PC-3 (cell line): ENCODE measurements at regions not wholly inside any gene's neighbourhood (a gene's known extent, or its start where the extent isn't known, plus 50 kb on each side); places are given as distances from the start of the nearest gene placed in this dataset.

Source experiments
- ATAC-seq: fragments of 200-7000 bp; cut with Tn5 transposase; 2 replicates; pipeline ENCODE4 v1.9.1; 2020; ENCODE audit warnings: mild to moderate bottlenecking, moderate library complexity
- BruUV-seq: library from RNA; stranded (reverse); fragments of 400-500 nt; replicated peaks from 2 replicates; lab custom pipeline; 2021; lab: Mats Ljungman, UMichigan
- CTCF ChIA-PET: fragments of 300-600 bp; sonication (Branson Sonifier 250); formaldehyde crosslinking; loops from one replicate; lab custom pipeline; 2022; ENCODE audit warnings: antibody characterized with exemption; lab: Charles Lee
- POLR2A ChIA-PET: fragments of 300-600 bp; sonication (Branson Sonifier 250); formaldehyde crosslinking; loops from one replicate; lab custom pipeline; 2022; ENCODE audit warnings: antibody characterized with exemption; ENCODE audit not compliant: unreplicated experiment; lab: Charles Lee
- DNase-seq: peaks from one replicate; pipeline ENCODE4 v3.0.0-alpha.2; 2015
- H2AFZ ChIP-seq: fragments of 300-600 bp; sonication (generic); 2 replicates; pipeline ENCODE4 v1.6.0; 2016; ENCODE audit warnings: antibody characterized with exemption, low read length
- H3F3A ChIP-seq: fragments of 300-600 bp; sonication (generic); one replicate; pipeline ENCODE4 v1.6.0; 2017; ENCODE audit warnings: antibody characterized with exemption, low read length, control low read depth, mild to moderate bottlenecking; ENCODE audit not compliant: unreplicated experiment
- H3K27ac ChIP-seq: fragments of 300-600 bp; sonication (generic); 2 replicates; pipeline ENCODE4 v1.5.1; 2016; ENCODE audit warnings: mild to moderate bottlenecking, low read length
- H3K27me3 ChIP-seq: fragments of 300-600 bp; sonication (generic); 2 replicates; pipeline ENCODE4 v1.6.1; 2016; ENCODE audit warnings: low read length, mixed read lengths
- H3K36me3 ChIP-seq: fragments of 300-600 bp; sonication (generic); 2 replicates; pipeline ENCODE4 v1.6.1; 2016; ENCODE audit warnings: low read depth, mixed run types, low read length, mixed read lengths
- H3K4me1 ChIP-seq: fragments of 300-600 bp; sonication (generic); 2 replicates; pipeline ENCODE4 v1.5.1; 2016; ENCODE audit warnings: low read length; ENCODE audit not compliant: insufficient read depth
- H3K4me2 ChIP-seq: fragments of 300-600 bp; sonication (generic); 2 replicates; pipeline ENCODE4 v1.6.0; 2016; ENCODE audit warnings: low read length
- H3K4me3 ChIP-seq: fragments of 300-600 bp; sonication (generic); 2 replicates; pipeline ENCODE4 v1.5.1; 2016; ENCODE audit warnings: mild to moderate bottlenecking, low read length, mixed read lengths
- H3K79me2 ChIP-seq: fragments of 300-600 bp; sonication (generic); 2 replicates; pipeline ENCODE4 v1.6.1; 2017; ENCODE audit warnings: low read length, mixed read lengths
- H3K9ac ChIP-seq: fragments of 300-600 bp; sonication (generic); 2 replicates; pipeline ENCODE4 v1.6.0; 2016; ENCODE audit warnings: mild to moderate bottlenecking, low read length
- H3K9me2 ChIP-seq: fragments of 300-600 bp; sonication (generic); replicated peaks from 2 replicates; pipeline ENCODE4 v1.6.1; 2016; ENCODE audit warnings: mixed run types, low read length, mixed read lengths
- H3K9me3 ChIP-seq: fragments of 300-600 bp; sonication (generic); 2 replicates; pipeline ENCODE4 v1.6.1; 2016; ENCODE audit warnings: low read length, mixed read lengths
- H4K20me1 ChIP-seq: fragments of 300-600 bp; sonication (generic); 2 replicates; pipeline ENCODE4 v1.6.1; 2016; ENCODE audit warnings: low read length, mixed read lengths
- EZH2 ChIP-seq: fragments of 300-600 bp; sonication (generic); IDR thresholded peaks from one replicate; pipeline ENCODE4 v1.6.1; 2017; ENCODE audit warnings: antibody characterized with exemption, mild to moderate bottlenecking, low read length; ENCODE audit not compliant: unreplicated experiment
- EZH2phosphoT487 ChIP-seq: fragments of 300-600 bp; sonication (generic); IDR thresholded peaks from 2 replicates; pipeline ENCODE4 v1.6.1; 2018; ENCODE audit warnings: mild to moderate bottlenecking, antibody characterized with exemption, low read length, borderline replicate concordance
- intact Hi-C: fragments of 100-400 bp; cut with micrococcal nuclease; formaldehyde crosslinking; loops from 2 replicates; pipeline ENCODE4 v1.9.0; 2023
- TF ChIP-seq, protein P1 (sequence below): fragments of 300-600 bp; sonication (generic); conservative IDR thresholded peaks from 2 replicates; pipeline ENCODE4 v1.5.1; 2017; ENCODE audit warnings: antibody characterized with exemption, low read depth, mild to moderate bottlenecking, low read length

- Histone ChIP-seq H2AFZ (no peak overlapping the region), H3K27me3 (no peaks in the 10 kb centered on the region), H3K9me3 (peaks cover 6% of the 10 kb centered on the region; the same call in 1 of the 2 replicates), H3K27ac (no peak overlapping the region), H4K20me1 (no peaks in the 10 kb centered on the region), H3K79me2 (no peaks in the 10 kb centered on the region), H3K4me3 (no peak overlapping the region), H3K36me3 (no peaks in the 10 kb centered on the region), H3F3A (no peaks in the 10 kb centered on the region), H3K4me1 (peaks cover 12% of the 10 kb centered on the region; the same call in 1 of the 2 replicates), H3K4me2 (no peak overlapping the region), H3K9ac (no peak overlapping the region), H3K9me2 (no peaks in the 10 kb centered on the region)
- TF ChIP-seq EZH2phosphoT487 (no peak), EZH2 (no peak)
- TF ChIP-seq, protein P1, sequence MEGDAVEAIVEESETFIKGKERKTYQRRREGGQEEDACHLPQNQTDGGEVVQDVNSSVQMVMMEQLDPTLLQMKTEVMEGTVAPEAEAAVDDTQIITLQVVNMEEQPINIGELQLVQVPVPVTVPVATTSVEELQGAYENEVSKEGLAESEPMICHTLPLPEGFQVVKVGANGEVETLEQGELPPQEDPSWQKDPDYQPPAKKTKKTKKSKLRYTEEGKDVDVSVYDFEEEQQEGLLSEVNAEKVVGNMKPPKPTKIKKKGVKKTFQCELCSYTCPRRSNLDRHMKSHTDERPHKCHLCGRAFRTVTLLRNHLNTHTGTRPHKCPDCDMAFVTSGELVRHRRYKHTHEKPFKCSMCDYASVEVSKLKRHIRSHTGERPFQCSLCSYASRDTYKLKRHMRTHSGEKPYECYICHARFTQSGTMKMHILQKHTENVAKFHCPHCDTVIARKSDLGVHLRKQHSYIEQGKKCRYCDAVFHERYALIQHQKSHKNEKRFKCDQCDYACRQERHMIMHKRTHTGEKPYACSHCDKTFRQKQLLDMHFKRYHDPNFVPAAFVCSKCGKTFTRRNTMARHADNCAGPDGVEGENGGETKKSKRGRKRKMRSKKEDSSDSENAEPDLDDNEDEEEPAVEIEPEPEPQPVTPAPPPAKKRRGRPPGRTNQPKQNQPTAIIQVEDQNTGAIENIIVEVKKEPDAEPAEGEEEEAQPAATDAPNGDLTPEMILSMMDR = no peak
- ATAC-seq = no peak
- ChIA-PET CTCF (no interaction called here), POLR2A (no interaction called here)
- DNase-seq = no peak
- no TSS peak for BruUV-seq
- intact Hi-C loops = no loop called here
Observed at GRCh38 chr6:106770081-106770480, 140.7 kb downstream of the QRSL1 start.

DNA sequence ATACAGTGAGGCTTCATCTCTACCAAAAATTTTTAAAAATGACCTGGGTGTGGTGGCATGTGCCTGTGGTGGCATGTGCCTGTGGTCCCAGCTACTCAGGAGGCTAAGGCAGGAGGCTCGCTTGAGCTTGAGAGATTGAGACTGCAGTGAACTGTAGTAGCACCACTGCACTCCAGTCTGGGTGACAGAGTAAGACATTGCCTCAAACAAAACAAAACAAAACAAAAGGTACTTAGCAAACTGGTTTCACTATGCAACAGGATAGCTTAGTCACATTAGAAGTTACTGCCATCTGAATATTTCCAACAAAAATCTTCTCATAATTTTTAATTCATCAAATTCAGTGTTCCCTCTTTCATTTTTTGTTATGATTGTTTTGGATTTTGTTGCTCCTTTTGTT is 137.9 kb downstream of the QRSL1 start:
- no peak overlapping the region for H3K9ac ChIP-seq
- no peaks in the 10 kb centered on the region for H3K79me2 ChIP-seq
- no peaks in the 10 kb centered on the region for H3K9me2 ChIP-seq
- no peaks in the 10 kb centered on the region for H3K36me3 ChIP-seq
- H3K4me1 ChIP-seq = 0 out of 2 replicates have a peak, but pooled peaks cover 6% of the 10 kb centered on the region
- no peaks in the 10 kb centered on the region for H3K27me3 ChIP-seq
- H3K4me2 ChIP-seq = no peak overlapping the region
- H3K27ac ChIP-seq = no peak overlapping the region
- no peaks in the 10 kb centered on the region for H4K20me1 ChIP-seq
- intact Hi-C loops = no loop called here
- no peak overlapping the region for H3K4me3 ChIP-seq
- POLR2A ChIA-PET = no interaction called here
- CTCF ChIA-PET = no interaction called here
- no peak for TF ChIP-seq EZH2phosphoT487
- TF ChIP-seq, protein P1 = no peak
- no peak for TF ChIP-seq EZH2
- H3K9me3 ChIP-seq = peaks cover 6% of the 10 kb centered on the region; the same call in 1 of the 2 replicates
- no peaks in the 10 kb centered on the region for H3F3A ChIP-seq
- H2AFZ ChIP-seq = no peak overlapping the region
- no TSS peak for BruUV-seq
- ATAC-seq (no peak), DNase-seq (no peak)

- DNase-seq (no peak), ATAC-seq (no peak)
- Histone ChIP-seq H3K9ac (no peak overlapping the region), H3K9me2 (no peaks in the 10 kb centered on the region), H3K79me2 (no peaks in the 10 kb centered on the region), H3K9me3 (peaks cover 6% of the 10 kb centered on the region; the same call in 1 of the 2 replicates), H4K20me1 (no peaks in the 10 kb centered on the region), H3F3A (no peaks in the 10 kb centered on the region), H3K27ac (no peak overlapping the region), H3K27me3 (no peaks in the 10 kb centered on the region), H3K4me2 (no peak overlapping the region), H3K4me1 (0 out of 2 replicates have a peak, but pooled peaks cover 6% of the 10 kb centered on the region), H3K36me3 (no peaks in the 10 kb centered on the region), H2AFZ (no peak overlapping the region), H3K4me3 (no peak overlapping the region)
- TF ChIP-seq, protein P1 = no peak
- TF ChIP-seq EZH2phosphoT487 = no peak
- no peak for TF ChIP-seq EZH2
- CTCF ChIA-PET = no interaction called here
- POLR2A ChIA-PET = no interaction called here
- no TSS peak for BruUV-seq
- intact Hi-C loops = no loop called here
Observed at GRCh38 chr6:106766201-106766600, 136.8 kb downstream of the QRSL1 start.
